Adipocyte (in vitro differentiated cells): ENCODE measurements at regions not wholly inside any gene's neighbourhood (a gene's known extent, or its start where the extent isn't known, plus 50 kb on each side); places are given as distances from the start of the nearest gene placed in this dataset.
A peak's percentile ranks its signal among the peaks of the same experiment; 100 is the strongest.
"Not testable (repeated sequence)": the region's sequence is repeated elsewhere in the genome, so short reads cannot be mapped to it uniquely, and the experiment has no call there.

Source experiments
- DNase-seq: peaks from one replicate; pipeline ENCODE4 v3.0.0-alpha.2; 2015; ENCODE audit warnings: low read depth
- H3K27me3 ChIP-seq: replicated peaks from 2 replicates; pipeline ENCODE4 v1.7.0; 2013; ENCODE audit warnings: mild to moderate bottlenecking, low read length, moderate library complexity; ENCODE audit not compliant: control insufficient read depth, insufficient read depth
- H3K36me3 ChIP-seq: 2 replicates; pipeline ENCODE4 v1.7.0; 2013; ENCODE audit warnings: low read length, mild to moderate bottlenecking, moderate library complexity; ENCODE audit not compliant: control insufficient read depth, insufficient read depth, severe bottlenecking
- H3K4me1 ChIP-seq: 2 replicates; pipeline ENCODE4 v1.7.0; 2013; ENCODE audit warnings: mild to moderate bottlenecking, low read length, moderate library complexity; ENCODE audit not compliant: control insufficient read depth, insufficient read depth
- H3K4me3 ChIP-seq: 2 replicates; pipeline ENCODE4 v1.7.0; 2013; ENCODE audit warnings: mild to moderate bottlenecking, low read length, moderate library complexity
- H3K9ac ChIP-seq: 2 replicates; pipeline ENCODE4 v1.7.0; 2013; ENCODE audit warnings: mild to moderate bottlenecking, low read length, moderate library complexity
- H3K9me3 ChIP-seq: 2 replicates; pipeline ENCODE4 v1.7.0; 2013; ENCODE audit warnings: mild to moderate bottlenecking, low read length, moderate library complexity; ENCODE audit not compliant: control insufficient read depth

GRCh38 chr3:118127992-118128391, 906.7 kb downstream of the IGSF11 start:
- no peaks in the 10 kb centered on the region for H3K4me1 ChIP-seq
- H3K36me3 ChIP-seq = no peaks in the 10 kb centered on the region
- H3K27me3 ChIP-seq = no peaks in the 10 kb centered on the region
- H3K4me3 ChIP-seq = no peak overlapping the region
- no peak for DNase-seq
- H3K9ac ChIP-seq = no peak overlapping the region
- H3K9me3 ChIP-seq = no peaks in the 10 kb centered on the region

GRCh38 chr3:118128886-118129285, 905.8 kb downstream of the IGSF11 start:
- Histone ChIP-seq H3K9ac (no peak overlapping the region), H3K9me3 (no peaks in the 10 kb centered on the region), H3K36me3 (no peaks in the 10 kb centered on the region), H3K27me3 (no peaks in the 10 kb centered on the region), H3K4me3 (no peak overlapping the region), H3K4me1 (no peaks in the 10 kb centered on the region)
- peak; percentile 50 for DNase-seq

- Histone ChIP-seq H3K4me3 (no peak overlapping the region), H3K36me3 (no peaks in the 10 kb centered on the region), H3K27me3 (no peaks in the 10 kb centered on the region), H3K4me1 (no peaks in the 10 kb centered on the region), H3K9ac (no peak overlapping the region), H3K9me3 (peaks cover 12% of the 10 kb centered on the region)
- no peak for DNase-seq
Measured at GRCh38 chr3:118137778-118138177, 896.9 kb downstream of the IGSF11 start.

GRCh38 chr3:118144919-118145318, 889.7 kb downstream of the IGSF11 start:
- Histone ChIP-seq H3K9ac (no peak overlapping the region), H3K4me3 (no peak overlapping the region)
- DNase-seq = no peak

DNA sequence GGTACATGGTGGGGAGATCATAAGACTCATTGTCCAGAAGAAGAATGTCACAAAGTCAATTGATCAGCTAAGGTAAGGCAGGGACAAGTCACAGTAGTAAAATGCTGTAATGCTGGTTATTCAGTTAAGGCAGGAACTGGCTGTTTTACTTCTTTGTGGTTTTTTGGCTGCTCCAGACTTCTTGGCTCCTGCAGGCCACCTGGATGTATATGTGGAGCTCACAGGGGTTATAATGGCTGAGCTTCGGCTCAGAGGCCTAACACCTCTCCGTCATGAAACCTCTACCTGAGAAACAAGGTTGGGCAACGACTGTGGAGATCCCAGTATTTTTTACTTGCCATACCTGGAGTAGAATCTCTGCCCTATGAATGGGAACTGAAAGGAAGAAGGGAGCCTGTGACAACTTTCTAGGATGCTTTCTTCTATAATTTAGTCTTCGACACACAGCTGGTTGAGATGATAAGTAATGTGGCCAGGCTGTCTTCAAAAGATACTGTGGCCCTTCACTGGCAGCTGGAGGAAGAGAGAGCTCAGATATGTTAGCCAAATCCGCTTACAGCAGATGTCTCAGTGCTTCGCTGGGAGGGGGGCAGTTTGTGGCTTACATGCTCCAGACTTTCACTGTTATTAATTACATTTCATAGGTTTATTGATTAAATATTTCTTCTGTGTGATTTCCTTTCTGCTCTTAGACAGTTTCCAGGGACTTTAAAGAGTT, 887.8 kb downstream of the IGSF11 start:
- H3K9ac ChIP-seq = no peak overlapping the region
- no peak for DNase-seq
- no peaks in the 10 kb centered on the region for H3K36me3 ChIP-seq
- no peaks in the 10 kb centered on the region for H3K27me3 ChIP-seq
- no peaks in the 10 kb centered on the region for H3K4me1 ChIP-seq
- peaks cover 17% of the 10 kb centered on the region for H3K9me3 ChIP-seq
- no peak overlapping the region for H3K4me3 ChIP-seq

More at GRCh38 chr3:118144919-118145318, 889.7 kb downstream of the IGSF11 start:
- H3K4me1 ChIP-seq = no peaks in the 10 kb centered on the region
- H3K9me3 ChIP-seq = peaks cover 11% of the 10 kb centered on the region
- H3K36me3 ChIP-seq = no peaks in the 10 kb centered on the region
- no peaks in the 10 kb centered on the region for H3K27me3 ChIP-seq

- no peaks in the 10 kb centered on the region for H3K36me3 ChIP-seq
- no peaks in the 10 kb centered on the region for H3K27me3 ChIP-seq
- no peak overlapping the region for H3K4me3 ChIP-seq
- no peak overlapping the region for H3K9ac ChIP-seq
- peaks cover 24% of the 10 kb centered on the region for H3K9me3 ChIP-seq
- H3K4me1 ChIP-seq = no peaks in the 10 kb centered on the region
- no peak for DNase-seq
Measured at GRCh38 chr3:118151164-118151563, 883.5 kb downstream of the IGSF11 start.

DNA sequence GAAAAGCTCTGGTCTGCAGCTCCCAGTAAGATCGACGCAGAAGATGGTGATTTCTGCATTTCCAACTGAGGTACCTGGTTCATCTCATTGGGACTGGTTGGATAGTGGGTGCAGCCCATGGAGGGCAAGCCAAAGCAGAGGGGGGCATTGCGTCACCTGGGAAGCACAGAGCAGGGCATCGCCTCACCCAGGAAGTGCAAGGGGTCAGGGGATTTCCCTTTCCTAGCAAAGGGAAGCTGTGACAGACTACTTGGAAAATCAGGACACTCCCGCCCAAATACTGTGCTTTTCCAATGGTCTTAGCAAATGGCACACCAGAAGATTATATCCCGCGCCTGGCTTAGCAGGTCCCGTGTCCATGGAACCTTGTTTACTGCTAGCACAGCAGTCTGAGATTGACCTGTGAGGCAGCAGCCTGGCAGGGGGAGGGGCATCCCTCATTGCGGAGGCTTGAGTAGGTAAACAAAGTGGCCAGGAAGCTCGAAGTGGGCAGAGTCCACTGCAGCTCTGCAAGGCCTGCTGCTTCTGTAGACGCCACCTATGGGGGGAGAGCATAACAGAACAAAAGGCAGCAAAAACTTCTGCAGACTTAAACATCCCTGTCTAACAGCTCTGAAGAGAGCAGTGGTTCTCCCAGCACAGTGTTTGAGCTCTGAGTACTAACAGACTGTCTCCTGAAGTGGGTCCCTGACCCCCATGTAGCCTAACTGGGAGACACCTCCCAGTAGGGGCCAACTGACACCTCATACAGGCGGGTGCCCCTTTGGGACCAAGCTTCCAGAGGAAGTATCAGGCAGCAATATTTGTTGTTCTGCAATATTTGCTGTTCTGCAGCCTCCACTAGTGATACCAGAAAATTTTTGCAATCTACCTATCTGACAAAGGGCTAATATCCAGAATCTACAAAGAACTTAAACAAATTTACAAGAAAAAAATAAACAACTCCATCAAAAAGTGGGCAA, 871.7 kb downstream of the IGSF11 start:
- H3K4me1 ChIP-seq = not testable (repeated sequence)

GRCh38 chr3:118165413-118165812, 869.2 kb downstream of the IGSF11 start:
- H3K4me1 ChIP-seq = no peaks in the 10 kb centered on the region
- no peak overlapping the region for H3K9ac ChIP-seq

More for the DNA sequence above, 871.7 kb downstream of the IGSF11 start:
- H3K36me3 ChIP-seq, H3K4me3 ChIP-seq, H3K9me3 ChIP-seq, DNase-seq, H3K9ac ChIP-seq, H3K27me3 ChIP-seq: not testable (repeated sequence)

DNA sequence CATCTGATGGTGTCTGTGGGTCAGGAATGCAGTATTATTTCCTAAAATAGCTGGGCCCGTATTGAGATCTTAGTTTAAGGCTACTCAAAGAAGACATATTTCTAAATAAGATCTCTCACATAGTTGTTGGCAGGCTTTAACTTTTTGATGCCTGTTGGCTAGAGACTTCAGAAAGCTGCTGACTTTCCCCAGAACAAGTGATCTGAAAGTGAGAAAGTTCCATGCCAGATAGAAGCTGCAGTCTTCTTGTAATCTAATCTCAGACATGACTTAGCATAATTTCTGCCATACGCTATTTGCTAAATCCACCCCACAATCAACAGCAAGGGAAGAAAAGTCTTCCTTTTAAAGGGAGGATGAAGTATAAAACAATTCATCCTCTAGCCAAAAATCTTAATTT, 867.1 kb downstream of the IGSF11 start:
- Histone ChIP-seq H3K4me3 (no peak overlapping the region), H3K27me3 (no peaks in the 10 kb centered on the region), H3K4me1 (no peaks in the 10 kb centered on the region), H3K36me3 (no peaks in the 10 kb centered on the region), H3K9ac (no peak overlapping the region), H3K9me3 (no peaks in the 10 kb centered on the region)
- no peak for DNase-seq

More at GRCh38 chr3:118165413-118165812, 869.2 kb downstream of the IGSF11 start:
- Histone ChIP-seq H3K27me3 (no peaks in the 10 kb centered on the region), H3K36me3 (no peaks in the 10 kb centered on the region), H3K4me3 (no peak overlapping the region), H3K9me3 (no peaks in the 10 kb centered on the region)
- no peak for DNase-seq

GRCh38 chr3:118168175-118168574, 866.5 kb downstream of the IGSF11 start:
- no peak overlapping the region for H3K9ac ChIP-seq
- H3K4me1 ChIP-seq = no peaks in the 10 kb centered on the region
- H3K36me3 ChIP-seq = no peaks in the 10 kb centered on the region
- H3K9me3 ChIP-seq = no peaks in the 10 kb centered on the region
- no peaks in the 10 kb centered on the region for H3K27me3 ChIP-seq
- no peak overlapping the region for H3K4me3 ChIP-seq
- no peak for DNase-seq

- no peak for DNase-seq
- Histone ChIP-seq H3K27me3 (no peaks in the 10 kb centered on the region), H3K36me3 (no peaks in the 10 kb centered on the region), H3K9ac (no peak overlapping the region), H3K9me3 (no peaks in the 10 kb centered on the region), H3K4me1 (no peaks in the 10 kb centered on the region), H3K4me3 (no peak overlapping the region)
Measured at GRCh38 chr3:118171236-118171852, 863.3 kb downstream of the IGSF11 start.
